ENCODE measurements at regions not wholly inside any gene's neighbourhood (a gene's known extent, or its start where the extent isn't known, plus 50 kb on each side); places are given as distances from the start of the nearest gene placed in this dataset.

DNA sequence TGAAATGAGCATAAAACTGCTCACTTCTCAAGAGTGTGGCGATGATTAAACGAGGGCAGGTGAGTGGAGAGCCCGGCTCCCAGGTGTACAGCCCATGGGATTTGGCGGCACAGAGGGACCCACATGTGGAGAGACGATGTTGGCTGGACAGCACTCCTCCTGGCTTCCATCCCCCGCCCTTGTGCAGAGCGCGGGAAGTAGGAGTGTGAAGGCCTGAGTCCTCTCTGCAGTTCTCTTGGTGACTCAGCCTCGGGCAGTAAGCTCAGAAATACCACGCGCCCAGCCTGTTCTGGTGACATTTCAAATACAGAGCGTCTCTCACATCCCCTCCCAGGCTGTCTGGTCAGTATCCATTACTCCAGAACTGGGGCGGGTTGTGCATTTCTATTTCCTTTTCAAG, 94.2 kb upstream of the SRSF6 start:
- Histone ChIP-seq H3K4me1 (replicated peaks in 1 of 2; ENCODE audit: control insufficient read depth in 2 of 2, insufficient read depth in 2 of 2, low read length in 2 of 2) (no peaks in the 10 kb centered on the region), H3K79me2 (ENCODE audit: control insufficient read depth, insufficient read depth, low read length) (no peaks in the 10 kb centered on the region)

DNA sequence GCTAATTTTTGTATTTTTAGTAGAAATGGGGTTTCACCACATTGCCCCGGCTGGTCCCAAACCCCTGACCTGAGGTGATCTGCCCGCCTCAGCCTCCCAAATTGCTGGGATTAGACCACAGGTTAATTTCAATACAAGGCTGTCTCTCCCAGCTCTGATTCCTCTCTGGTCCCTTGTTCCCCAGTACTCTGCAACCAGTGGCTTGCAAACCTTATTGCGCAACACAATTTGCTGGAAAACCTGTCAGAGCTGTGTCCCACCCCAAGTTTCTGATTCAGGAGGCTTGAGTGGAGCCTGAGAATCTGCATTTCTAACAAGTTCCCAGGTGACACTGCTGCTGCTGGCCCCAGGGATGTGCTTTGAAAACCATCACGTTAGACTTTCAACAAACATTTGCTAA, 96.2 kb upstream of the SRSF6 start:
- H3K9me1 ChIP-seq (ENCODE audit: control insufficient read depth, insufficient read depth, low read length) = no peaks in the 10 kb centered on the region
- FAIRE-seq = no peak
- BruUV-seq (replicated peaks) = no TSS peak
- H3K4me2 ChIP-seq (ENCODE audit: insufficient read depth, low read length) = no peak overlapping the region
- no peaks in the 10 kb centered on the region for H3K36me3 ChIP-seq (ENCODE audit: control insufficient read depth, insufficient read depth, low read length)
- TF ChIP-seq, protein P1, sequence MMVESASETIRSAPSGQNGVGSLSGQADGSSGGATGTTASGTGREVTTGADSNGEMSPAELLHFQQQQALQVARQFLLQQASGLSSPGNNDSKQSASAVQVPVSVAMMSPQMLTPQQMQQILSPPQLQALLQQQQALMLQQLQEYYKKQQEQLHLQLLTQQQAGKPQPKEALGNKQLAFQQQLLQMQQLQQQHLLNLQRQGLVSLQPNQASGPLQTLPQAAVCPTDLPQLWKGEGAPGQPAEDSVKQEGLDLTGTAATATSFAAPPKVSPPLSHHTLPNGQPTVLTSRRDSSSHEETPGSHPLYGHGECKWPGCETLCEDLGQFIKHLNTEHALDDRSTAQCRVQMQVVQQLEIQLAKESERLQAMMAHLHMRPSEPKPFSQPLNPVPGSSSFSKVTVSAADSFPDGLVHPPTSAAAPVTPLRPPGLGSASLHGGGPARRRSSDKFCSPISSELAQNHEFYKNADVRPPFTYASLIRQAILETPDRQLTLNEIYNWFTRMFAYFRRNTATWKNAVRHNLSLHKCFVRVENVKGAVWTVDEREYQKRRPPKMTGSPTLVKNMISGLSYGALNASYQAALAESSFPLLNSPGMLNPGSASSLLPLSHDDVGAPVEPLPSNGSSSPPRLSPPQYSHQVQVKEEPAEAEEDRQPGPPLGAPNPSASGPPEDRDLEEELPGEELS (CRISPR knock-in tag; IDR thresholded peaks at IDR 0.05; ENCODE audit: borderline replicate concordance) = no peak
- no peak for TF ChIP-seq CEBPG (CRISPR knock-in tag; IDR thresholded peaks at IDR 0.05)
- TF ChIP-seq CEBPG (tag; conservative IDR thresholded peaks at IDR 0.05 in 1 of 2, IDR thresholded peaks at IDR 0.05 in 1 of 2) = peak; percentile 64 to 88
- TF ChIP-seq CEBPB (tag; IDR thresholded peaks at IDR 0.05) = peak; percentile 90
- H4K20me1 ChIP-seq (replicated peaks; ENCODE audit: control insufficient read depth, insufficient read depth, low read length) = peaks cover 7% of the 10 kb centered on the region; the same call in 1 of the 2 replicates
- H3K79me2 ChIP-seq (ENCODE audit: control insufficient read depth, insufficient read depth, low read length) = no peaks in the 10 kb centered on the region
- no peak overlapping the region for H2AFZ ChIP-seq (ENCODE audit: low read depth, low read length)
- in situ Hi-C loops (cut with MboI) = no loop called here
- no peak overlapping the region for H3K9ac ChIP-seq (ENCODE audit: insufficient read depth in 1 of 2, low read depth in 2 of 2, low read length in 2 of 2)
- no peak for ATAC-seq
- no peak overlapping the region for H3K4me3 ChIP-seq
- no peaks in the 10 kb centered on the region for H3K9me3 ChIP-seq (replicated peaks; ENCODE audit: control insufficient read depth, insufficient read depth, low read depth, low read length)
- H3K27ac ChIP-seq (ENCODE audit: extremely low read depth, low read depth, low read length) = no peak overlapping the region
- intact Hi-C loops (cut with micrococcal nuclease) = no loop called here
- DNase-seq (ENCODE audit: extremely low read depth in 1 of 4, low spot score in 3 of 4) = no peak
- ChIA-PET CTCF (ENCODE audit: low intra/inter-chr PET ratio) (no interaction called here), POLR2A (no interaction called here)
- no peaks in the 10 kb centered on the region for H3K4me1 ChIP-seq (replicated peaks in 1 of 2; ENCODE audit: control insufficient read depth in 2 of 2, insufficient read depth in 2 of 2, low read length in 2 of 2)
- 6% methylated on average over 4 of the region's 4 CpGs for WGBS (ENCODE audit: insufficient coverage, low coverage, missing lambda C conversion rate)
- peaks cover 5 to 41% of the 10 kb centered on the region in 2 experiments; a peak in 4 of 5 replicates for H3K27me3 ChIP-seq (ENCODE audit: control insufficient read depth in 2 of 2, insufficient read depth in 2 of 2, low read length in 2 of 2)

More for the DNA sequence above, 94.2 kb upstream of the SRSF6 start:
- H3K27ac ChIP-seq (ENCODE audit: extremely low read depth, low read depth, low read length) = no peak overlapping the region
- intact Hi-C loops (cut with micrococcal nuclease) (no loop called here), in situ Hi-C loops (cut with MboI) (no loop called here)
- H2AFZ ChIP-seq (ENCODE audit: low read depth, low read length) = no peak overlapping the region
- H3K9me1 ChIP-seq (ENCODE audit: control insufficient read depth, insufficient read depth, low read length) = no peaks in the 10 kb centered on the region
- ChIA-PET POLR2A (no interaction called here), CTCF (ENCODE audit: low intra/inter-chr PET ratio) (no interaction called here)
- FAIRE-seq = no peak
- no peak for DNase-seq (ENCODE audit: extremely low read depth in 1 of 4, low spot score in 3 of 4)
- 0 out of 2 replicates have a peak, but pooled peaks cover 7% of the 10 kb centered on the region for H4K20me1 ChIP-seq (replicated peaks; ENCODE audit: control insufficient read depth, insufficient read depth, low read length)
- no peak for ATAC-seq
- no peak overlapping the region for H3K9ac ChIP-seq (ENCODE audit: insufficient read depth in 1 of 2, low read depth in 2 of 2, low read length in 2 of 2)
- TF ChIP-seq, protein P2, sequence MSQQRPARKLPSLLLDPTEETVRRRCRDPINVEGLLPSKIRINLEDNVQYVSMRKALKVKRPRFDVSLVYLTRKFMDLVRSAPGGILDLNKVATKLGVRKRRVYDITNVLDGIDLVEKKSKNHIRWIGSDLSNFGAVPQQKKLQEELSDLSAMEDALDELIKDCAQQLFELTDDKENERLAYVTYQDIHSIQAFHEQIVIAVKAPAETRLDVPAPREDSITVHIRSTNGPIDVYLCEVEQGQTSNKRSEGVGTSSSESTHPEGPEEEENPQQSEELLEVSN (IDR thresholded peaks at IDR 0.05; ENCODE audit: borderline replicate concordance in 1 of 2, extremely low read depth in 1 of 2, insufficient read depth in 1 of 2, insufficient read length in 1 of 2, low read depth in 1 of 2, low read length in 1 of 2, poor library complexity in 1 of 2, severe bottlenecking in 1 of 2) = peak in 1 of 2 experiments; percentile 57
- TF ChIP-seq SAFB (IDR thresholded peaks at IDR 0.05; ENCODE audit: borderline replicate concordance, low read depth, low read length) = no peak
- 0% methylated on average over 13 of the region's 13 CpGs for WGBS (ENCODE audit: insufficient coverage, low coverage, missing lambda C conversion rate)
- H3K36me3 ChIP-seq (ENCODE audit: control insufficient read depth, insufficient read depth, low read length) = no peaks in the 10 kb centered on the region
- H3K4me3 ChIP-seq = no peak overlapping the region
- no peaks in the 10 kb centered on the region for H3K9me3 ChIP-seq (replicated peaks; ENCODE audit: control insufficient read depth, insufficient read depth, low read depth, low read length)
- no peak overlapping the region for H3K4me2 ChIP-seq (ENCODE audit: insufficient read depth, low read length)
- no TSS peak for BruUV-seq (replicated peaks)
- H3K27me3 ChIP-seq (ENCODE audit: control insufficient read depth in 2 of 2, insufficient read depth in 2 of 2, low read length in 2 of 2) = peaks cover 5 to 31% of the 10 kb centered on the region in 2 experiments; a peak in 4 of 5 replicates
